ENCODE measurements at regions not wholly inside any gene's neighbourhood (a gene's known extent, or its start where the extent isn't known, plus 50 kb on each side); places are given as distances from the start of the nearest gene placed in this dataset.

GRCh38 chr6:145008715-145009114, 723.6 kb downstream of the UTRN start:
- no peak for DNase-seq

DNA sequence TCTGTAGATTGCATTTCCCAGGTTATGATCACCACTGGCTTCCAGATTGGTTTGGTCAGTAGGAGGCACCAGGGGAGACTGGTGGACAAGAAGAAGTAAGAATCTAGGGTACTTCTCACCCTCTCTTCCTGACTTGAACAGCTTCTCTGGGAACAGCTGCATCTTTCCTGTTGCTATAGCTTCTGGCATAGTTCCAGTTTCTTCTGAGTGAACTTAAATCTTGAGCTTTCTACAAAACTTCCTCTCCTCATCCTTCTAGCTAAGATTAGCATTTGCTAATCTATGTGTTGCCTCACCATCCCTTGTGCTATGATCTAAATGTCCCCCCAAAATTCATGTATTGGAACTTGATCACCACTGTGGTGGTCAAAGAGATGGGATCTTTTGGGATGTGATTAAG, 724.6 kb downstream of the UTRN start:
- DNase-seq: no peak

GRCh38 chr6:145012039-145012662, 723.2 kb downstream of the EPM2A start:
- no peak for DNase-seq

DNA sequence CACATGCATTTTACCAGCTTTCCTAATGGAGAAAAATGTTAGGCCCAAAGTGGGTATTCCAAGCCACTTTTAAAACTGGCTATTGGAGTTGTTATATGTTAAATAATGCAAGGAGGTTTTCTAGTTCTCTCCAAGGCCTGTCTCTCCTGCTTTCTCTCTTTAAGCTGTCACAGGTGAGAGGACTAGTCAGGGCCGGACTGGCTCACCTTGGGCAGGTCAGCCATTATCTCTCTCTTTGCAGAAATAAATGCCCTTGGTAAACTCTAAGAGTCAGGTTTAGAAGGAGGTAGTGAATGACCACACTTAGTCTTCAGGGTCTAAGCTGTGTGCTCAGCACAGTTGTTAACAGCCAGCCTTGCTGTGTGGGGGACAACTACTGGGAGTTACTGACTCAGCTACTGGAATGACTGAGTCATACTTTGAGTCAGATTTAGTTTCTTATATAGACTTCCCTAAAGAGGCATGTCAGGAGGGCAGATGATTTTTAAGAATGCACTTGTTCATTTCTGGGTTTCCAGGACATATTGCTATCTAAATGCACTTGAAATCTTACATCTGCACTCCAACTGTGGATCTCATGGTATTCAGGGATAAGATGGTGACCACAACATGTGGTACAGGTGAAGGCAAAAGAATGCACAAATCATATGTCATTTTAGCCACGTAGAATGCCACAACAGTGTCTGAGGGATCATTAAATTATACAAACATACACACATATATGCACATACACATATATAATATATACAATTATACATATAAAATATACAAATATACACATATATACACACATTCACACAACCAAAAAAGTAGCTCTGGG, 719.4 kb downstream of the EPM2A start:
- DNase-seq: no peak

GRCh38 chr6:145017051-145017450, 718.3 kb downstream of the EPM2A start:
- DNase-seq: no peak

- no peak for DNase-seq
Observed at GRCh38 chr6:145017516-145017915, 717.8 kb downstream of the EPM2A start.

- DNase-seq: no peak
Observed at GRCh38 chr6:145018027-145018426, 717.3 kb downstream of the EPM2A start.

- DNase-seq: no peak
Observed at GRCh38 chr6:145020114-145020513, 715.2 kb downstream of the EPM2A start.

DNA sequence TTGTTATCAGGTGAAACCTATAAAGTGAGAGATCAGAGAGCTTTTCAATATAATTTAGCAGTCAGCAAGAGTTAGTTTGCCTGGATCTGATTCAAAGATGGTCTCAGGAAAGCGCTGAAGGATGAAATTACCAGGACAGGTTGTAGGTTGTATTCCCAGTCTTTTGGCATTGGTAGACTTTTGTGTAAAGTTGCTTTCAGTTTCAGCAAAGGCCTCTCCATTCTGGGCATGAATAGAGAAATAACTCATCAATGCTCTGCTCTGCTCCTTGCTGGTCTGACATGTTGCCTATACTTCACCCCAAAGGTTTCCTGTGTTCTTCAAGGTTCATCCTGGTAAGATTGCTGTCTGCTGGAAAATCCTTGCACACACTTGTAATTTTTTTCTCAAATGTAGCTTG, 714.8 kb downstream of the EPM2A start:
- no peak for DNase-seq

DNA sequence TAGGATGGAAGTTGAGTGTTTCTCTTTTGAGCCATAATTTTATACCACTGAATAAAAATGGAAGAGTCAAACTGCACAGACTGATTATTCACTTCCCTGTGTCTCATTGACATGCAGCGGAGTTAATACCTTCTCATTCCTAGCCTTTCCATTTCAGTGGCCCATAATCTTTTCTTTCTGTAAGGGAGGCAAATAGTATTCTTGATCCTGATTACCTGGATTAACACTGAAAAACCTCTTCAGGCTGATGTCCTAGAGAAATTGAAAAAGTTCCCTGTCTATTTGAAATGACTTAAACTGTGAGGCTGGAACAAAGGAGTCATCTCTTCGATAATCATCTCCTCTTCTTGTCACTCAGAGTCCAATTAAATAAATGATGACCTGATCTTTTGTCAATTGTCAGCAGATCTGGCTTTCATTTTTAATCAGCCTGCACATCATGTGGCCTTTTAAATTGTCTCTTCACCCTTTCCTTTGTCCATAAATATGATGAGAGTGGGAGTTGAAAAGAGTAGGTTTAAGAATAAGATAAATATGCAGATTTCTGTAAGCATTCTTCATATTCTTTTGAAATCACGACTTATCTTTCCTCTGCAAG, 713.0 kb downstream of the EPM2A start:
- DNase-seq: no peak

DNA sequence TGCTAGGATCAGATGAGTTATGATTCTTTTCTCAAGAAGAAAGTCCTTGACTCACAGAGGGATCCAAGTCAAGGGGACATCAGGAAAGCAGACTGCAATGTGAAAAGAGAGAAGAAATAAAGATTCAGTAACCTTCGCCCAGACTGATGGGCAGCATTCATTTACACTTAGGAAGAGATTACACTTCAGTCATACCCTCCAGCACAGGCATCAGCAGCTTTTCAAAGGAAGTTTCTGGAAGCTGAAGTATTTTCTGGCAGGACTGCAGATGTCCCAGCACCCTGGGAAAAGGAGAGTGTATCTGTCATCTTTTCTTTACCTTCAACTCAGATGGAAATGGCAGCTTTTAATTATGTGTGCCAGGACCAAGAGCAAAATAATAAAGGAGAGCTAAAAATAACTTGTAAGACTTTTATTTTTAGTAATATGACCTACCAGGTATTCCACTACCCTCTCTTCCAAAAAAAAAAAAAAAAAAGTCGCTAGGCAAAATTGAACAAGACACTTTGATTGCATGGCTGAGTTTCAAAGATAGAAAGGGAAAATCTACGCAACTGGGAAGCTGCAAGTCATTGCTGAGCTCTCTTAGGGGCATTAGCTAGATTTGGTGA, 712.1 kb downstream of the EPM2A start:
- no peak for DNase-seq

- DNase-seq: no peak
Observed at GRCh38 chr6:145025488-145025887, 709.8 kb downstream of the EPM2A start.

DNA sequence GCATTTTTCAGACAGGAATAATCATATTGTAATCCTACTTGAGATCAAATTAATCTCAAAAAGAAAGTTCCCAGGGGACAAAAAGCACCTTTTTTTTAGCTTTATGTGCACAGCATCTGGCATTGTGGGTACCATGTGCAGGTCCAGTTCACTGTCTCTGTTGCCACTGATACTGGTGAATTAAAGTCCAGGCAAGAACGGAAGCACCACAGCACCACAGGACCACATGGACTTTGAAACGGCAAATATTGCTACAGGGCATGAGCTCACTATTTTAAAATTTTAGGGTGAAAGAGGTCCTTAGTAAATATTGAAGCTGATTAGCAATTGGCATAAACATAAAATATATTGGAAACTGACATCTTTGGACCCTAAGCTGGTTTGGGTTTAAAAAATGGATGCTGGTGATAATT, 709.0 kb downstream of the EPM2A start:
- DNase-seq: no peak

DNA sequence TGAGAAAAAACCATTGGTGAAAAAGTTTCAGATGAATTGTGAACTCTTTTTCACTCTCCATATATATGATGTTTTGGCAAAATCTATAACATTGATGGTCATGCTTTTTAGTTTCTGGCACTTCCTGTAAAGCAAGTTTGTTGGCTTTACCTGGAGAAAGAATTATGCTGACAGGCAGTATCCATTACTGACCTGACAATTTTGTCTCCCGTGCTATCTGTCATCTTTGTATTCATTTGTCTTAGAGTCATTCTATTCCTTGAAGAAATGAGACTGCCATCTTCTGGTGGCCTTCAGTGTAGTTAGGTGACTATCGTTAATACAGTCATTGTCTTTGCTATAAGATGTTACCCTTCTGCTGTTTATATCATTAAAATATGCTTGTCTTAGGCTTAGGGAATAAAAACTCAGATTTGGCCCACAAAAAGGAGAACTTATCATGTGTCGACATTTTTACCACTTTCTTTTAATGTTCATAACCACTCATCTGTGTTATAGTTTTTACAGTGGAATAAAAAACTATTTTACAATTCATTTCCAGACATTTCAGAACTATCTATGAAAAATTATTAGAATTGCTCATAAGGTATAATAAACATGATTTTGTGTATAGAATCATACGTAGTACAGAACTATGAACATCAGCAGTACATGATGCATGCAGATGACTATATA, 707.0 kb downstream of the EPM2A start:
- DNase-seq: no peak

GRCh38 chr6:145031001-145031400, 704.3 kb downstream of the EPM2A start:
- no peak for DNase-seq

GRCh38 chr6:145031962-145032361, 703.4 kb downstream of the EPM2A start:
- DNase-seq: no peak

GRCh38 chr6:145032562-145033145, 702.7 kb downstream of the EPM2A start:
- no peak for DNase-seq

GRCh38 chr6:145034664-145035063, 700.7 kb downstream of the EPM2A start:
- DNase-seq: no peak

DNA sequence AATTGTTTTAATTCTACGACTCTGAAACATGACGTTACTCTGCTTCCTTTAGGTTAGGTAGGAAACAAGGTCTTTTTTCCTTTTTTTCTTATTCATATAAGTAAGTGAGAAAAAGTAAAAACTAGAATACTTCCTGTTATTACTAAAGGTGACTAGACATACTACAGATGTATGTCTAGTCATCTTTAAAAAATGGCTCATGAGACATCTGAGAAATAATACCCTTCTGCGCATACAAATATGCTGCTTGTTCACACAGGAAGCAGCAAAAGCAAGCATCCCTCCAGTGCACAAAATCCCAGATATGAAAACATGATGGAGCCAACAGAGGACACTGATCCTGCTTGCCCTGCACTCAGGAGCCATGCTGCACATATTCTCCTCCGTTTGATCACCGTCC, 699.1 kb downstream of the EPM2A start:
- DNase-seq: no peak

GRCh38 chr6:145036848-145037567, 698.3 kb downstream of the EPM2A start:
- DNase-seq: no peak

DNA sequence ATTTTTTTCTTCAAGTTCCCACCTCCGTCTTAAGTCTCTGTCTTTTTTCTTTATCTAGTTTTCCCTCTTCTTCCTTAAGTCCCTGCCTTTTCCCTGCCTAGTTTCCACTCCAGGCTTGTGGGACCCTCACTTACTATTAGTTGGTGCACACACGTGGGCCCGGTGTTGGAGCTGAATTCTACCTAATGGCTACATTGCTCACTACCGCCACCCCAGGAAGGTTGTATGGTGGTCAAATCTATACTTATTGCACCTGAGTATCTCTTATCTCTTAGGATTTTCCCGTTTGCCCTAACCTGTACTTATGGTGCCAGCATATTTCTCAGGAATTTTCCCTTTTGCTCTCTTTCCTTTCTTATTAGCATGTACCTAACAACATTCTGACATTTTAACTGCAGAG, 692.8 kb downstream of the EPM2A start:
- no peak for DNase-seq

- DNase-seq: no peak
Observed at GRCh38 chr6:145043926-145044500, 691.3 kb downstream of the EPM2A start.

All from activated CD4-positive, alpha-beta T cell treated with anti-CD3 and anti-CD28 coated beads, Interleukin-2, amount 50 U/mL, for 1 hour (primary cell).